TTC549 (cell line): ENCODE measurements at regions not wholly inside any gene's neighbourhood (a gene's known extent, or its start where the extent isn't known, plus 50 kb on each side); places are given as distances from the start of the nearest gene placed in this dataset.
"Not testable (repeated sequence)": the region's sequence is repeated elsewhere in the genome, so short reads cannot be mapped to it uniquely, and the experiment has no call there.

ENCODE experiments used
- FAIRE-seq: peaks from 2 replicates; lab custom pipeline; 2012; peaks lifted over from hg19 to GRCh38; lab: Jason Lieb, UNC

DNA sequence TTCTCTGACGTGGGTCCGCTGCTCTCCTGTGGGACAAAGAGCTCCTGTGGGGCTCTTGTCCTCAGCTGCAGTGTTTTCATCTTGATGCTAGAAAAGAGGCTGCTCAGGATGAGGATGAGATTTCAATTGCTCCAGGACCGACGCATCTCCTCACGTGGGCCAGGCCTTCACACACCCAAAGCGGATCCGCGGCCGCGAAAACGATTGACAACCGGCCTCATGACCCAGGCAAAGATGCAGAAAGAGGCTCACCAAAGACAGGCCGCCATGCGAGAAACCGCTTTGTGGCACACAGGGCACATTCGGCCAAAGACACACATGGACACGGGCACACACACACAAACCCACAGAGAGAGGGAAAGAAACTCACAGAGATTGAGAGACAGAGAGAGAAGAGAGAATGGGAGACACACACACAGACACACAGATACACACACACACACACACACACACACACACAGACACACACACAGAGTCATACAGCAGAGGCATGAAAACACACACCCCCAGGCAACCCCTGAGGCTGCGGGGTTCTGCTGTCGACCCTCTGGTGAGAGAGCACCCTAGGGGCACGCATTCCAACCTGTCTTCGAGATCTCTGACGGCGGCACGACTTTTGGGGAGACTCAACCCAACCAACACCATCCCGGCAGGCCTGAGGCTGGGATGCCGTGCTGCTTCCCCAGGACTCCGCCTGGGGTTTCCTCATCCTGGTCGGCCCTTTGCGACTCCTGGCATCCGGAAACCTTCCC, 168.5 kb upstream of the ZNF337 start:
- FAIRE-seq: not testable (repeated sequence)

GRCh38 chr20:25864326-25864962, 167.8 kb upstream of the ZNF337 start:
- FAIRE-seq: no peak

DNA sequence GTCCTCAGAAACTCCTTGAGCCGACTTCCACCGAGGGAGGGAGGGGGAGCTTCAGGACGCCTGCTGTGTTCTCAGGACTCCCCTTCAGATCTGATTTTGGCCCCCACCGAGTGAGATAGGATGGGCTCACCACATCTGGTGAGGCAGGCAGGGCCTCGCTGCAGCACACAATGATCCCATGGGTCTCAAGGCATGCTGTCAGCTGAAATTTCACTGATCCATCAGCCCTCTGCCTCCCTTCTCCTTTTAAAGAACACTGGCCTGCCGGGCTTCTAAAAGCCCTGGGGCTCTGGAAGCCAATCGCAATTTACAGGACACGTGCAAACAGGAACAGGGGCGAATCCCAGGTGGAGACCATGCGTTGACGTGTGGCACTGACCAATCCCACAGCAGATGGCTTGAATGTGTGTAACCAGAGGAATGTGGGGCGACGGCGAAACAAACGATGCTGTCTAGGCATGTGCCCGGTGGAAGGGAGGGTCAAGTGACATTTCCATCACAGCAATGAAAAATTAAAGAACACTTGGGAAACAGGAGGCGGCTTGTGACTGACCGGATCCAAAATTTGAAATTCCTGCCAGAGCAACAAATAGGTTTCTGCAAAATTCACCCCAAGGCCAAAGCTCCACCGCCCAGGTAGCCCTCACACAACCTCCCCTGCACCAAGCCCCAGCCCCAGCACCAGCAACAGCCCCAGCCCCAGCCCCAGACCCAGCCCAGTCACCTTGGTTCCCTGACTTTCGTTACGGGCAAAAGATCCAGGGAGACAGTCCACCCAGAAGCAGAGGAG, 167.1 kb upstream of the ZNF337 start:
- FAIRE-seq: no peak

GRCh38 chr20:25862967-25863530, 166.4 kb upstream of the ZNF337 start:
- FAIRE-seq: not testable (repeated sequence)

GRCh38 chr20:25860531-25861150, 164.0 kb upstream of the ZNF337 start:
- no peak for FAIRE-seq

- no peak for FAIRE-seq
Observed at GRCh38 chr20:25859649-25860530, 163.2 kb upstream of the ZNF337 start.

DNA sequence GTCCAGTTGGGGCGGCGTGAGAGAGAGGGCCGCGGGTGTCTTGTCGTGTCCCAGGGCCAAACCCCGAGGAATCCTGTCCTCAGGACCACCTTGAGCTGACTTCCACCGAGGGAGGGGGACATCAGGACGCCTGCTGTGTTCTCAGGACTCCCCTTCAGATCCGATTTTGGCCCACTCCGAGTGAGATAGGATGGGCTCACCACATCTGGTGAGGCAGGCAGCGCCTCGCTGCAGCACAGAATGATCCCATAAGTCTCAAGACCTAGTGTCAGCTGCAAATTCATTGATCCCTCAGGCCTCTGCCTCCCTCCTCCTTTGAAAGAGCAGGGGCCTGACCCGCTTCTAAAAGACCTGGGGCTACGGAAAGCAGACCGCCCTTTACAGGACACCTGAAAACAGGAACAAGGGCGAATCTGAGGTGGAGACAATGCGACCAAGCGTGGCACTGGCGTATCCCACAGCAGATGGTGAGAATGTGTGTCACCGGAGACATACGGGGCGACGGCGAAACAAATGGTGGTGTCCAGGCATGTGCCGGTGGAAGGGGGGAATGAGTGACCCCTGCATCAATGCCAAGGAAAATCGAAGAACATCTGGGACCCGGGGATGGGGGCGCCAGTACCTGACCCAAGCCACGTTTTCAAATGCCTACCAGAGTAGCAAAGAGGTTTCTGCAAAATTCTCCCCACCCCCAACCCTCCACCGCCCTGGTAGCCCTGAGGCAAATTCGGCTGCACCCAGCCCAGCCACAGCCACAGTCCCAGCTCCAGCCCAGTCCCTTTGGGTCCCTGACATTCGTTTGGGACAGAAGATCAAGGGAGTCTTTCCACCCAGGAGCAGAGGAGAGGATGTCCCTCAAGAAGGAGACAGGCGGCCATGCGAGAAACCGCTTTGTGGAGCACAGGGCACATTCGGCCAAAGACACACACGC, 162.1 kb upstream of the ZNF337 start:
- no peak for FAIRE-seq

GRCh38 chr20:25857091-25857788, 160.6 kb upstream of the ZNF337 start:
- FAIRE-seq: not testable (repeated sequence)

DNA sequence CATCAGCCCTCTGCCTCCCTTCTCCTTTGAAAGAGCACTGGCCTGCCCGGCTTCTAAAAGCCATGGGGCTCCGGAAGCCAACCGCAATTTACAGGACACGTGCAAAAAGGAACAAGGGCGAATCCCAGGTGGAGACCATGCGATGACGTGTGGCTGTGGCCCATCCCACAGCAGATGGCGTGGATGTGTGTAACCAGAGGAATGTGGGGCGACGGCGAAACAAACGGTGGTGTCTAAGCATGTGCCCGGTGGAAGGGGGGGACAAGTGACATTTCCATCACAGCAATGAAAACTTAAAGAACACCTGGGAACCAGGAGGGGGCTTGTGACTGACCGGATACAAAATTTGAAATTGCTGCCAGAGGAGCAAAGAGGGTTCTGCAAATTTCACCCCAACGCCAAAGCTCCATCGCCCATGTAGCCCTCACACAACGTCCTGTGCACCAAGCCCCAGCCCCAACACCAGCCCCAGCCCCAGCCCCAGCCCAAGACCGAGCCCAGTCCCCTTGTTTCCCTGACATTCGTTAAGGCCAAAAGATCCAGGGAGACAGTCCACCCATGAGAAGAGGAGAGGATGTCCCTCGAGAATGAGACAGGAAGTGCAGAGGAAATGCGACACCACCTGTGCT, 159.7 kb upstream of the ZNF337 start:
- FAIRE-seq: no peak

DNA sequence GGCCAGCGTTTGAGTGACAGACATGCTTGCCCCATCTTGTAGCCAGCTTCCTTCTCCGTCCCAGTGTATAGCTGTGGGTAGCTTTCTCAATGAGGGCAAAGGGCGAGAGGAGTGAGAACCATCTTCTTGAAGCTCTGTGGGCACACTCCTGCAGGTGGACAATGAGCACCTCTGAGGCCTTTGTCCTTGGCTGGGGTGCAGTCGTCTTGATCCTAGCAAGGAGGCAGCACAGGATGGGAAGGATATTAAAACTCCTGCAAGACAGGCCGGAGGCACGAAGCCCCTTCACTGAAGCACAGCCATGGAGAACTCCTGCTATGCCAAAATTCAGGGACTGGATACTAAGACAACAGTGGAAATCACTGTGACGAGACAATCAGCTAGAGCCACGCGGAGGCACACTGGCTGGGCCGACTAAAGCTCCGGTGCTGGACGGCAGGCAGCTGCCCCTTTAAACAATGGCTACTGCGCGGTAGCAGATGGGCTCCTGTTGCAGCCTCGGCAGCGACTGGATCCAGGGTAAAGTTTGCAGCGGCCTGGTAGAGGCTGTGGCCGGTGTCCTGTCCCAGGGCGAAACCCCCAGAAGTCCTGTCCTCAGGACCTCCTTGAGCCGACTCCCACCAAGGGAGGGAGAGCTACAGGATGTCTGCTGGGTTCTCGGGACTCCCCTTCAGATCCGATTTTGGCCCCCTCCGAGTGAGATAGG, 159.0 kb upstream of the ZNF337 start:
- not testable (repeated sequence) for FAIRE-seq

- not testable (repeated sequence) for FAIRE-seq
Observed at GRCh38 chr20:25854666-25855065, 158.0 kb upstream of the ZNF337 start.

DNA sequence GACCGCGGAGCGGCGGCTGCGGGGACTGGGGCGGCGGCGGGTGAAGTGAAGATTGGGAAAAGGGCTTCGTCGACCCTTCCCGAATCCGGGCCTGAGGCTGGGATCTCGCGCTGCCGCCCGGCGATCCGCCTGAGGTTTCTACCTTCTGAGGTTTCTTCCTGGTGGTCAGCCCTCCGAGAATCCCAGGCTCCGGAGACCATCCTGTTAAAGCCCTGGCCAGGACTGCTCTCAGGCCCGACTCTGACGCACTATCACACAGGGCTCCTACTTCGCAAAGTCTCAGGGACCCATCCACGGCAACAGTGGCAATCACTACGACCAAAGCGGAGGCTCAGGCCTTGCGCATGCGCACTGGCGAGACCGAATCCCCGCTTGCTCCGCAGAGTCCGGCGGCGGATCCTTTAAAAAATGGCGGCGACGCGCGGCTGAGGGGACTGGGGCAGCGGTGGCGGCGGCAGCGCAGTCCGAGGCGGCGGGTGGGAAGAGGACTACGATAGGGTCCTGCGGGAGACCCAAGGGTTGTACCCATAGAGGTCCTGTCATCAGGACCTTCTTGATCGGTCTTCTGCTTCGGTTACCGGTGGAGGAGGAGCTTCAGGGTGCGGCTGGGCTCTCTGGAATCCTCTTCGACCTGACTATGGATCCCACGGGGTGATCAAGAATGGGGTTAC, 157.2 kb upstream of the ZNF337 start:
- not testable (repeated sequence) for FAIRE-seq

GRCh38 chr20:25852968-25853717, 156.5 kb upstream of the ZNF337 start:
- not testable (repeated sequence) for FAIRE-seq

DNA sequence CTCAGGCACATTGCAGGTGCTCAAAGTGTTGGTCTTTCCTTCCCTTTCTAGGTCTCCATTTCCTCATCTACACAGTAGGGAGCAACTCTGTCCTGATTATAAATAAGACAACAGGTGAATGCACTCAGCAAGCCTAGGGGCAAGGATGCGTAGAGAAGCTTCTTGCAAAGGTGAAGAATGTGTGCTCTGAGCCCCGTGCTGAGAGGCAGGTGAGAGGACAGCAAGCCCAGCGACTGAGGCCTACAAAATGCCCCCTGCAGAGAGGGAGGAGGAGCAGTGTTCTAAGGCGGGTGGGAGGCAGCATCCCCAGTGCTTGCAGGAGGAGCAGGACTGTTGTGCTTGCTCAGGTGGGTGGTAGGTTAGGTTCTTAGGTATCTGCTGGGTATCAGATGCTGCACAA, 153.5 kb upstream of the ZNF337 start:
- FAIRE-seq: not testable (repeated sequence)

GRCh38 chr20:25848222-25848621, 151.6 kb upstream of the ZNF337 start:
- no peak for FAIRE-seq

GRCh38 chr20:25844640-25845039, 148.0 kb upstream of the ZNF337 start:
- not testable (repeated sequence) for FAIRE-seq

GRCh38 chr20:25813511-25813910, 116.9 kb upstream of the ZNF337 start:
- not testable (repeated sequence) for FAIRE-seq
